ENCODE measurements at regions not wholly inside any gene's neighbourhood (a gene's known extent, or its start where the extent isn't known, plus 50 kb on each side); places are given as distances from the start of the nearest gene placed in this dataset.
"Not testable (repeated sequence)": the region's sequence is repeated elsewhere in the genome, so short reads cannot be mapped to it uniquely, and the experiment has no call there.

DNA sequence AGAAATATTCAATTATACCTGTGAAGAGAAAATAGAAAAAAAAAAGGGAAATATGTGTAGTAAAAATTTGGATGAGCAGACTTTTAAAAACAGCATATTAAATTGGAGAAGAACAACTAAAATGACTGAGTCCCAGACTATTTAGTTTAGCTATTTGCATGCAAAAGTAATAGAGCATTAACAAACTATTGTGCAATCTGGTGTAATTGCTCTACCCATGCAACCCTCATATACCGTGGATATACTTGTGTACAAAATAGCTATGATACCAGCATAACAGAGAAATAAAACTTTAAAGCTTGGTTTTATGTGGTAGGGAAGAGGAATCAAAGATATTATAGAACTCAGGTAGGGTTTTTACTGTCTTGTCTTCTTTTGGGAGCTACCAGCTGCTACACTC lies 78.7 kb upstream of the PRDM9 start:
- H3K4ac ChIP-seq (ENCODE audit: low read depth in 1 of 2, low read length in 2 of 2): no peak overlapping the region
- no peak overlapping the region for H2BK12ac ChIP-seq (ENCODE audit: low read length in 2 of 2)
- no peak overlapping the region for H3K27ac ChIP-seq (ENCODE audit: low read length, poor library complexity, severe bottlenecking)
- H2BK120ac ChIP-seq (ENCODE audit: low read depth, low read length): no peak overlapping the region
- H2BK5ac ChIP-seq (ENCODE audit: low read depth, low read length, poor library complexity, severe bottlenecking): no peak overlapping the region
- H3K4me1 ChIP-seq (ENCODE audit: control insufficient read depth, insufficient read depth, low read depth, low read length): no peaks in the 10 kb centered on the region
- no peak overlapping the region for H3K4me2 ChIP-seq (ENCODE audit: low read length, poor library complexity, severe bottlenecking)
- WGBS: no CpG with 5 or more reads among the region's 1 CpG
- no peaks in the 10 kb centered on the region for H3K36me3 ChIP-seq (ENCODE audit: control insufficient read depth in 1 of 2, insufficient read depth in 2 of 2, low read depth in 1 of 2, low read length in 2 of 2)
- H3K9me3 ChIP-seq (ENCODE audit: control insufficient read depth, low read length): no peaks in the 10 kb centered on the region
- H2AK5ac ChIP-seq (ENCODE audit: low read length, severe bottlenecking): no peak overlapping the region
- no peak overlapping the region for H3K4me3 ChIP-seq (ENCODE audit: insufficient read depth in 1 of 2, low read depth in 1 of 2, low read length in 2 of 2)
- no peak overlapping the region for H3K9ac ChIP-seq (ENCODE audit: low read length)
- DNase-seq: no peak
- no peak overlapping the region for H4K91ac ChIP-seq (ENCODE audit: low read length)
- no peak overlapping the region for H2AFZ ChIP-seq (ENCODE audit: low read depth, low read length)
- no peak overlapping the region for H3K23ac ChIP-seq (ENCODE audit: low read length in 2 of 2)
- no peaks in the 10 kb centered on the region for H3K79me1 ChIP-seq (replicated peaks; ENCODE audit: low read length, poor library complexity, severe bottlenecking)
- H3K14ac ChIP-seq (ENCODE audit: low read length in 2 of 2): no peak overlapping the region
- no peaks in the 10 kb centered on the region for H3K27me3 ChIP-seq (ENCODE audit: control insufficient read depth in 1 of 2, insufficient read depth in 1 of 2, low read length in 2 of 2)
- H3K18ac ChIP-seq (ENCODE audit: low read depth in 1 of 2, low read length in 2 of 2): no peak overlapping the region
- H4K8ac ChIP-seq (ENCODE audit: low read length): no peak overlapping the region
- H2BK15ac ChIP-seq (ENCODE audit: low read depth, poor library complexity, severe bottlenecking): no peak overlapping the region

DNA sequence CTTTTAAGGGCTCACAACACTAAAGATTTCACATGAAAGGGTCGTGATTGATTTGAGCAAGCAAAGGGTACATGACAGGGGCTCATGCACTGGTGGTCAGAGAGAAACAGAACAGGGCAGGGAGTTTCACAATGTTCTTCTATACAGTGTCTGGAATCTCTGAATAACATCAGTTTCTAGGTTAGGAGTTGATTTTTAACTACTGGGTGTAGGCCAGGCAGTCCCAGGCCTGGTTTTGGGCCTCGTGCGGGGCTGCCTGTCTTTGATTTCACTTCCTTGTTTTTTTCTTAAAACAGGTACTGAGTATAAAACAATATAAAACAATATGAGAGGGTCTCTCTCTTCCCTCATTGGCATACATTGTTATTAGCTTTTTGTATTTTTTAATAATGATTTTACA lies 87.2 kb upstream of the PRDM9 start:
- not testable (repeated sequence) for H3K23ac ChIP-seq (ENCODE audit: low read length in 2 of 2); H2AK5ac ChIP-seq (ENCODE audit: low read length, severe bottlenecking); H3K18ac ChIP-seq (ENCODE audit: low read depth in 1 of 2, low read length in 2 of 2); H2BK15ac ChIP-seq (ENCODE audit: low read depth, poor library complexity, severe bottlenecking); H4K91ac ChIP-seq (ENCODE audit: low read length); H3K9me3 ChIP-seq (ENCODE audit: control insufficient read depth, low read length); DNase-seq; H3K36me3 ChIP-seq (ENCODE audit: control insufficient read depth in 1 of 2, insufficient read depth in 2 of 2, low read depth in 1 of 2, low read length in 2 of 2); H3K4ac ChIP-seq (ENCODE audit: low read depth in 1 of 2, low read length in 2 of 2); H4K8ac ChIP-seq (ENCODE audit: low read length); H2AFZ ChIP-seq (ENCODE audit: low read depth, low read length); H2BK120ac ChIP-seq (ENCODE audit: low read depth, low read length); H3K79me1 ChIP-seq (replicated peaks; ENCODE audit: low read length, poor library complexity, severe bottlenecking); H3K27ac ChIP-seq (ENCODE audit: low read length, poor library complexity, severe bottlenecking); H3K4me2 ChIP-seq (ENCODE audit: low read length, poor library complexity, severe bottlenecking); H2BK12ac ChIP-seq (ENCODE audit: low read length in 2 of 2); H3K14ac ChIP-seq (ENCODE audit: low read length in 2 of 2); H3K9ac ChIP-seq (ENCODE audit: low read length); H2BK5ac ChIP-seq (ENCODE audit: low read depth, low read length, poor library complexity, severe bottlenecking); H3K27me3 ChIP-seq (ENCODE audit: control insufficient read depth in 1 of 2, insufficient read depth in 1 of 2, low read length in 2 of 2); H3K4me1 ChIP-seq (ENCODE audit: control insufficient read depth, insufficient read depth, low read depth, low read length); H3K4me3 ChIP-seq (ENCODE audit: insufficient read depth in 1 of 2, low read depth in 1 of 2, low read length in 2 of 2)
- WGBS: 80% methylated on average over 1 of the region's 3 CpGs

DNA sequence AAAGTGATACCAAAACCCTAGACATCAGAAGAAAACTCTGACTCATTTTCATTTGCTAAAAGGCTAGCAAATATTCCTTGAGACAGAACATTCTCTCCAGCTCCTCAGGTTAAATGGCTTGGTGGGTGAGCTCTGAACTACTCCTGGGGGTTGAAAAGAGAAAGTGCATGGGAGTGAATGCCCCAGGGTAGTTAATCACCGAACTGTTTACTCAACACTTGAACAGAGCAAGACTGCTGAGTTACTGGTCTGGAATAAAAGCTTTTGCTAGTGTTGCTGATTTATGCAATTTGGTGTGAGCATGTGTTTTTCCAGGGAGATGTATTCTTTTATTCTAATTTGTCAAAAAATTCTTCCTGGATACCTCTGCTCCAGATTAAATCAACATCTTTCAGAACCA lies 88.3 kb upstream of the PRDM9 start:
- Histone ChIP-seq H2BK120ac (ENCODE audit: low read depth, low read length) (no peak overlapping the region), H2AFZ (ENCODE audit: low read depth, low read length) (no peak overlapping the region), H4K8ac (ENCODE audit: low read length) (no peak overlapping the region), H3K9ac (ENCODE audit: low read length) (no peak overlapping the region), H4K91ac (ENCODE audit: low read length) (no peak overlapping the region), H3K27me3 (ENCODE audit: control insufficient read depth in 1 of 2, insufficient read depth in 1 of 2, low read length in 2 of 2) (no peaks in the 10 kb centered on the region), H2BK12ac (ENCODE audit: low read length in 2 of 2) (no peak overlapping the region), H3K36me3 (ENCODE audit: control insufficient read depth in 1 of 2, insufficient read depth in 2 of 2, low read depth in 1 of 2, low read length in 2 of 2) (no peaks in the 10 kb centered on the region), H3K9me3 (ENCODE audit: control insufficient read depth, low read length) (no peaks in the 10 kb centered on the region), H3K14ac (ENCODE audit: low read length in 2 of 2) (no peak overlapping the region), H3K79me1 (replicated peaks; ENCODE audit: low read length, poor library complexity, severe bottlenecking) (no peaks in the 10 kb centered on the region), H3K4me3 (ENCODE audit: insufficient read depth in 1 of 2, low read depth in 1 of 2, low read length in 2 of 2) (no peak overlapping the region), H3K4ac (ENCODE audit: low read depth in 1 of 2, low read length in 2 of 2) (no peak overlapping the region), H3K4me1 (ENCODE audit: control insufficient read depth, insufficient read depth, low read depth, low read length) (no peaks in the 10 kb centered on the region), H3K18ac (ENCODE audit: low read depth in 1 of 2, low read length in 2 of 2) (no peak overlapping the region), H3K23ac (ENCODE audit: low read length in 2 of 2) (no peak overlapping the region), H2BK15ac (ENCODE audit: low read depth, poor library complexity, severe bottlenecking) (no peak overlapping the region), H2AK5ac (ENCODE audit: low read length, severe bottlenecking) (no peak overlapping the region), H2BK5ac (ENCODE audit: low read depth, low read length, poor library complexity, severe bottlenecking) (no peak overlapping the region), H3K4me2 (ENCODE audit: low read length, poor library complexity, severe bottlenecking) (no peak overlapping the region), H3K27ac (ENCODE audit: low read length, poor library complexity, severe bottlenecking) (no peak overlapping the region)
- DNase-seq: peak; percentile 54
- 13% methylated on average over 1 of the region's 1 CpG for WGBS

DNA sequence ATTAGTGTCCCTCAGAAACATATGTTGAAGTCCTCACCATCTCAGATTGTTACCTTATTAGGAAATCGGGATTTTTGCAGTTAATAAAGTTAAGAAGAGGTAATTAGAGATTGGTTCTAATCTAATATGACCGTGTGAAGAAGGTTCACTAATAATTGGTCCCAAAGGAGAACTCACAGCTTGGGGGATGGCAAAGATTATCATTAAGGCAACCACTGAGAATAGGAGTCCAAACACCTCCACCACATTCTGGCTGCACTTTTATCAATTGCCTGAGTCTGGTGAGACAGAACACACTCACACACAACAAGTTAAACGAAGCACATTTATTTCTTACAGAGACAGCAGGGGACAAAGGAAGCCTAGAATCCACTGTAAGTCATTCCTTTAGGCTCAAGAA lies 94.9 kb upstream of the PRDM9 start:
- H4K8ac ChIP-seq (ENCODE audit: low read length): no peak overlapping the region
- no peak overlapping the region for H3K4ac ChIP-seq (ENCODE audit: low read depth in 1 of 2, low read length in 2 of 2)
- H3K4me3 ChIP-seq (ENCODE audit: insufficient read depth in 1 of 2, low read depth in 1 of 2, low read length in 2 of 2): no peak overlapping the region
- H3K4me1 ChIP-seq (ENCODE audit: control insufficient read depth, insufficient read depth, low read depth, low read length): no peaks in the 10 kb centered on the region
- H4K91ac ChIP-seq (ENCODE audit: low read length): no peak overlapping the region
- H3K4me2 ChIP-seq (ENCODE audit: low read length, poor library complexity, severe bottlenecking): no peak overlapping the region
- H2AFZ ChIP-seq (ENCODE audit: low read depth, low read length): no peak overlapping the region
- no peaks in the 10 kb centered on the region for H3K9me3 ChIP-seq (ENCODE audit: control insufficient read depth, low read length)
- no peak overlapping the region for H2BK12ac ChIP-seq (ENCODE audit: low read length in 2 of 2)
- H2AK5ac ChIP-seq (ENCODE audit: low read length, severe bottlenecking): no peak overlapping the region
- H3K9ac ChIP-seq (ENCODE audit: low read length): no peak overlapping the region
- 78% methylated on average over 2 of the region's 3 CpGs for WGBS
- no peak overlapping the region for H2BK15ac ChIP-seq (ENCODE audit: low read depth, poor library complexity, severe bottlenecking)
- no peak overlapping the region for H3K14ac ChIP-seq (ENCODE audit: low read length in 2 of 2)
- no peak for DNase-seq
- H3K18ac ChIP-seq (ENCODE audit: low read depth in 1 of 2, low read length in 2 of 2): no peak overlapping the region
- no peak overlapping the region for H2BK120ac ChIP-seq (ENCODE audit: low read depth, low read length)
- no peaks in the 10 kb centered on the region for H3K27me3 ChIP-seq (ENCODE audit: control insufficient read depth in 1 of 2, insufficient read depth in 1 of 2, low read length in 2 of 2)
- no peaks in the 10 kb centered on the region for H3K36me3 ChIP-seq (ENCODE audit: control insufficient read depth in 1 of 2, insufficient read depth in 2 of 2, low read depth in 1 of 2, low read length in 2 of 2)
- H3K79me1 ChIP-seq (replicated peaks; ENCODE audit: low read length, poor library complexity, severe bottlenecking): no peaks in the 10 kb centered on the region
- no peak overlapping the region for H3K27ac ChIP-seq (ENCODE audit: low read length, poor library complexity, severe bottlenecking)
- no peak overlapping the region for H2BK5ac ChIP-seq (ENCODE audit: low read depth, low read length, poor library complexity, severe bottlenecking)
- H3K23ac ChIP-seq (ENCODE audit: low read length in 2 of 2): no peak overlapping the region

All from mesenchymal stem cell (in vitro differentiated cells and primary cell).